Panc1 (cell line): ENCODE measurements at regions not wholly inside any gene's neighbourhood (a gene's known extent, or its start where the extent isn't known, plus 50 kb on each side); places are given as distances from the start of the nearest gene placed in this dataset.
A peak's percentile ranks its signal among the peaks of the same experiment; 100 is the strongest.

Experiments used
- ATAC-seq: fragments of 200-7000 bp; cut with Tn5 transposase; 2 replicates; pipeline ENCODE4 v1.9.1; 2020; ENCODE audit warnings: mild to moderate bottlenecking, moderate library complexity
- BruUV-seq: library from RNA; stranded (reverse); fragments of 400-500 nt; replicated peaks from 2 replicates; lab custom pipeline; 2021; lab: Mats Ljungman, UMichigan
- CTCF ChIA-PET: fragments of 300-600 bp; sonication (Branson Sonifier 250); formaldehyde crosslinking; loops from one replicate; lab custom pipeline; 2022; ENCODE audit warnings: antibody characterized with exemption; lab: Charles Lee
- POLR2A ChIA-PET: fragments of 300-600 bp; sonication (Branson Sonifier 250); formaldehyde crosslinking; loops from one replicate; lab custom pipeline; 2022; ENCODE audit warnings: antibody characterized with exemption; lab: Charles Lee
- DNase-seq: peaks from one replicate; pipeline ENCODE4 v3.0.0-alpha.2; 2010; ENCODE audit warnings: low read depth, low spot score
- H3K27ac ChIP-seq: 2 replicates; pipeline ENCODE4 v1.5.1; 2011; ENCODE audit warnings: mild to moderate bottlenecking, low read length, inconsistent platforms
- H3K27me3 ChIP-seq: fragments of 200-500 bp; sonication (Bioruptor generic); 2 replicates; pipeline ENCODE4 v1.6.0; 2014; ENCODE audit warnings: low read length, inconsistent platforms; ENCODE audit not compliant: control insufficient read depth, insufficient read depth
- H3K36me3 ChIP-seq: fragments of 200-500 bp; sonication (Bioruptor generic); 2 replicates; pipeline ENCODE4 v1.5.1; 2014; ENCODE audit warnings: inconsistent platforms, mild to moderate bottlenecking, low read length, moderate library complexity; ENCODE audit not compliant: control insufficient read depth, insufficient read depth
- H3K4me1 ChIP-seq: 2 replicates; pipeline ENCODE4 v1.5.1; 2011; ENCODE audit warnings: inconsistent platforms, mild to moderate bottlenecking, low read length, moderate library complexity; ENCODE audit not compliant: control insufficient read depth, insufficient read depth
- H3K4me3 ChIP-seq, 2 experiments: 2 replicates each; pipeline ENCODE4 v1.5.1; 2011 to 2012; ENCODE audit warnings: low read depth in 2 of 2, low read length in 2 of 2, mild to moderate bottlenecking in 2 of 2, inconsistent platforms in 1 of 2, moderate library complexity in 1 of 2
- H3K9me3 ChIP-seq: fragments of 200-500 bp; sonication (Bioruptor generic); 2 replicates; pipeline ENCODE4 v1.5.1; 2014; ENCODE audit warnings: low read depth, mild to moderate bottlenecking, inconsistent platforms, low read length, moderate library complexity; ENCODE audit not compliant: control insufficient read depth, insufficient read depth
- CTCF ChIP-seq: fragments of 450-650 bp; IDR thresholded peaks from 2 replicates; pipeline ENCODE4 v1.5.1; 2017; ENCODE audit warnings: mild to moderate bottlenecking
- POLR2AphosphoS5 ChIP-seq: IDR thresholded peaks from 2 replicates; pipeline ENCODE4 v1.6.1; 2012; ENCODE audit warnings: mild to moderate bottlenecking, low read depth, low read length, moderate library complexity
- REST ChIP-seq, 2 experiments: IDR thresholded peaks; 2 replicates each; pipeline ENCODE4 v1.6.1; 2011 to 2012; ENCODE audit warnings: low read depth in 2 of 2, control low read depth in 1 of 2, low read length in 1 of 2, mild to moderate bottlenecking in 1 of 2, moderate library complexity in 1 of 2; ENCODE audit not compliant: insufficient read depth in 1 of 2
- SIN3A ChIP-seq: IDR thresholded peaks from 2 replicates; pipeline ENCODE4 v1.6.1; 2012; ENCODE audit warnings: low read depth, mild to moderate bottlenecking, low read length, moderate library complexity, borderline replicate concordance; ENCODE audit not compliant: insufficient read depth
- TCF7L2 ChIP-seq: IDR thresholded peaks from 2 replicates; pipeline ENCODE4 v1.6.1; 2011; ENCODE audit warnings: mild to moderate bottlenecking, low read depth, low read length, inconsistent platforms
- in situ Hi-C: cut with HindIII; loops from 2 replicates; pipeline ENCODE4 v1.10.0; 2016; ENCODE audit warnings: low sequenced_read_pairs, low pct_unique_long_range_greater_than_20kb
- intact Hi-C: fragments of 100-400 bp; cut with micrococcal nuclease; formaldehyde crosslinking; loops from one replicate; pipeline ENCODE4 v1.10.0; 2022; ENCODE audit not compliant: unreplicated experiment

DNA sequence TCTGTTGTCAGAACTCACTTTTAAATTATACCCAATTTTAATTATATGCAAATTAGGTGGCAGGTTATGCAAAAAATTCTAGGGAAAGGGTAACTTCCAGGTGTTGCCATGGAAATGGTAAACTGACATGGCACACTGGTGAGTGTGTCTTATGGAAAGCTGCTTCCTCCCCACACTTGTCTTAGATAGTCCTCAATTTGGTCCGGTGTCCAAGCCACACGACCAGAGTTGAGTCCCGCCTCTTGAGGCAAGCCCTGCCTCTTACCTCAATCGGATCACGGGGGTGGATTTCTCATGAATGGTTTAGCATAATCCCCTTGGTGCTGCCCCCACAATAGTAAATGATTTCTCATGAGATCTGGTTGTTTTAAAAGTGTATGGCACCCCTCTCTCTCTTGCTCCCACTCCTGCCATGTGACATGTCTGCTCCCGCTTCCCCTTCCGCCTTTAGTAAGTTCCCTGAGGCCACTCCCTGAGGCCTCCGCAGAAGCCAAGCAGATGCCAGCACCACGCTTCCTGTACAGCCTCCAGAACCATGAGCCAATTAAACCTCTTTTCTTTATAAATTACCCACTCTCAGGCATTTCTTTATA, 74.9 kb downstream of the MATN1 start:
- no TSS peak for BruUV-seq
- CTCF ChIA-PET: no interaction called here

DNA sequence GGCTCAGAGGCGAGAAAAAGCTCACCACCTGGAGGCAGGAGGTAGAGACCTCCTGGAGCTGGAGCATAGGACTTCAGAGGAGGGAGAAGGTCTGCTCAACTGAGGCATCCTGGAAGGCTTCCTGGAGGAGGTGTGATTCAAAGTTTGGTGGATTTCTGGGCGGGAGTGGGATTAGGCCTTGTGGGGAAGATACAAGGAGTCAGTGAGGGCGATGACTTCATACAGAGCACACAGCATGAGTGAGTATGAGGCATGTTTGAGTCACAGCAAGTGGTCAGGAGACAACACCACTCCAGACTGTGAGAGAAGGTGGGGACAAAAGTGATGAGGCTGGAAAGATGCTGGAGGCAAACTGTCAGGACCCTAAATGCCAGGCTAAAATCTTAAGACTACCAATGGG, 77.6 kb downstream of the MATN1 start:
- no peak for TF ChIP-seq SIN3A
- TF ChIP-seq CTCF: no peak
- no peak for TF ChIP-seq TCF7L2
- no peak for TF ChIP-seq POLR2AphosphoS5
- TF ChIP-seq REST (IDR thresholded peaks at IDR 0.05; ENCODE audit: insufficient read depth in 1 of 2, low read depth in 2 of 2, low read length in 1 of 2): no peak
- no TSS peak for BruUV-seq
- Histone ChIP-seq H3K4me3 (no peak overlapping the region), H3K4me1 (no peaks in the 10 kb centered on the region), H3K9me3 (no peaks in the 10 kb centered on the region), H3K27me3 (peaks cover 12% of the 10 kb centered on the region), H3K36me3 (no peaks in the 10 kb centered on the region), H3K27ac (no peak overlapping the region)
- ChIA-PET POLR2A (interaction anchor here (0.6 kb wide), 1 partner anchor 971 kb away, joined by 15 read pairs; no protein-coding TSS in a partner anchor), CTCF (no interaction called here)
- DNase-seq (peak; percentile 7), ATAC-seq (peak; percentile 49; the same call in 1 of the 2 replicates)
- in situ Hi-C loops: no loop called here
- intact Hi-C loops: no loop called here

More for the DNA sequence above, 74.9 kb downstream of the MATN1 start:
- in situ Hi-C loops (no loop called here), intact Hi-C loops (no loop called here)
- ATAC-seq (no peak), DNase-seq (no peak)
- H3K9me3 ChIP-seq: no peaks in the 10 kb centered on the region
- no peak for TF ChIP-seq POLR2AphosphoS5
- POLR2A ChIA-PET: no interaction called here
- H3K27ac ChIP-seq: no peak overlapping the region
- H3K4me3 ChIP-seq: no peak overlapping the region
- no peaks in the 10 kb centered on the region for H3K36me3 ChIP-seq
- peaks cover 6% of the 10 kb centered on the region for H3K27me3 ChIP-seq
- H3K4me1 ChIP-seq: peaks cover 4% of the 10 kb centered on the region; the same call in 1 of the 2 replicates

GRCh38 chr1:30642391-30643120, 80.8 kb downstream of the MATN1 start:
- H3K4me1 ChIP-seq: no peaks in the 10 kb centered on the region
- POLR2A ChIA-PET: no interaction called here
- no peak for TF ChIP-seq REST (IDR thresholded peaks at IDR 0.05; ENCODE audit: insufficient read depth in 1 of 2, low read depth in 2 of 2, low read length in 1 of 2)
- no peak for TF ChIP-seq CTCF
- no peak for TF ChIP-seq POLR2AphosphoS5
- no peak for TF ChIP-seq SIN3A
- TF ChIP-seq TCF7L2: no peak
- CTCF ChIA-PET: no interaction called here
- no peak overlapping the region for H3K27ac ChIP-seq
- H3K27me3 ChIP-seq: peaks cover 16% of the 10 kb centered on the region
- no peaks in the 10 kb centered on the region for H3K9me3 ChIP-seq
- no peak for DNase-seq
- in situ Hi-C loops (no loop called here), intact Hi-C loops (no loop called here)
- no peak overlapping the region for H3K4me3 ChIP-seq
- no TSS peak for BruUV-seq
- H3K36me3 ChIP-seq: no peaks in the 10 kb centered on the region
- ATAC-seq: no peak
